Left renal pelvis (tissue), 4 donors: ENCODE measurements at regions not wholly inside any gene's neighbourhood (a gene's known extent, or its start where the extent isn't known, plus 50 kb on each side); places are given as distances from the start of the nearest gene placed in this dataset.
A peak's percentile ranks its signal among the peaks of the same experiment; 100 is the strongest.

Experiments used
- DNase-seq, 4 donors: peaks; one replicate each; pipeline ENCODE4 v3.0.0-alpha.2; 2013; ENCODE audit warnings: low read depth in 4 of 4, low spot score in 3 of 4

- peak in 1 of 4 donors; percentile 28 for DNase-seq
Observed at GRCh38 chr11:122523846-122524805, 131.4 kb upstream of the UBASH3B start.

- no peak for DNase-seq
Observed at GRCh38 chr11:122521626-122522025, 133.9 kb upstream of the UBASH3B start.

GRCh38 chr11:122517403-122518379 lies 137.8 kb upstream of the UBASH3B start:
- DNase-seq: no peak

DNA sequence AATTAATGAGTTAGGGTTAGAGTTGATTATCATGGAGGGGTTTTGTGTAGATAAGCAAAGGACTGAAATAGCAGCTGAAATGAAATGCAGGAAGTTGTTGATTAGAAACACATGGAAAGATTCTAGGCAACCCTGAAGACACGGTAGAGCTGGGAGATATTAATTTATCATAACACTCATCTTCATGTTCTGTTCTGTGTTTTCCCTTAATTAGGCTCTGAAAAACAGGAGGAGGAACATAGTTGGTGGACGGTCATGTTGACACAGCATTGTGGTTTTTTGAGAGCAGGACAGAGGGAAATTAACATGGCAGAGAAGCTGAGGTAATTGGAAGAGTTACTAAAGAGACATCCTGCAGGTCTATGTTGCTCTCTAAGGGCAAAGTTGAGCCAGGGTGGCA lies 138.8 kb upstream of the UBASH3B start:
- no peak for DNase-seq

DNA sequence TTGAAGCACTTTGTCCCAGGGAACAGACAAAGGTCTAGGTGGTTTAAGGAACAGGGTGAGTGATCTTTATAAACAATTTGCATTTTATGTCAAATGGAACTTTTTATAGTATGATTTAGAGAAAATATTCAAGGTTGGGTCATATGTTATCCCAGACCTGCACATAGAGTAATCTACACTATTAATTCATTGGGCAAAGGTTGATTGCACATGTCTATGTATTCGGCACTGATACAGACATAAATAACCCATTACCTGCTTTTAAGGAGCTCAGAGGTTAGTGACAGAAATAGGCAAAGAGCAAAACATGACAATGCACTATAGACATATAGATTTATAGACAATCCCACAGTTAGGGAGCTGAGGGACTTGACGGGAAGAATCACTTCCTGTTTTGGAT lies 141.5 kb upstream of the UBASH3B start:
- DNase-seq: no peak

GRCh38 chr11:122513328-122513727 lies 142.2 kb upstream of the UBASH3B start:
- no peak for DNase-seq

DNA sequence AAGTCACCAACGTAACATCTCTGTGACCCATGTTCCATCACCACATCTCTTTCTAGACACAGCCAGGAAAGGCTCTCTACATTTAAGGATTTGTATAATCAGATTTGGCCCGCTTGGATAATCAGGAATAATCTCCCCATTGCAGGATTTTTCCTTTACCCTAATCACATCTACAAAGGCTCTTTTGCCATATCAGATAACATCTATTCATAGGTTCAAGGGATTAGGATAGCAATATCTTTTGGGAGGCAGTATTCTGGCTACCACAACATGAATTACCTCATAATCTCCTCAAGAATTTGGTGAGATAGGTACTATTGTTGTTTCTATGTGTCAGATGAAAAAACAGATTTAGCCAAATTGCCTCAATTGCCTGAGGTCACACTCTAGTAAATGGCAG lies 142.8 kb upstream of the UBASH3B start:
- no peak for DNase-seq

GRCh38 chr11:122509899-122510298 lies 145.6 kb upstream of the UBASH3B start:
- no peak for DNase-seq

DNA sequence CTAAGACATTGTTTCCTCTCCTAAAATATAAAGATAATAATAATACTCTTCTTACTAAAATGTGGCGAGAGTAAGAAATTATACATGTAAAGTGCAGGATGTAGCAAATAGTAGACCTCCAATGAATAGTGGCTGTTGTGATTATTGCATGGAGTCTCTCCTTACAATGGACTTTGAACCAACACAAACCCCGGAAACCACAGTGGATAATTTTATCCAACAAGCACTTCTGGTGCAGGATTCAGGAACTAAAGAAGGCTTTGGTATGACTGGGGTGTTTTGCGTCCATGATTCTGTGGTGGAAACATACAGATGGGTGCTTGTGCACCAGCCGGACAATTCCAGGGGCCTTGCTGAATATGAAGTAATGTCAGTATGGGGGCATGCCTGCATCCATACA lies 146.4 kb upstream of the UBASH3B start:
- no peak for DNase-seq

DNA sequence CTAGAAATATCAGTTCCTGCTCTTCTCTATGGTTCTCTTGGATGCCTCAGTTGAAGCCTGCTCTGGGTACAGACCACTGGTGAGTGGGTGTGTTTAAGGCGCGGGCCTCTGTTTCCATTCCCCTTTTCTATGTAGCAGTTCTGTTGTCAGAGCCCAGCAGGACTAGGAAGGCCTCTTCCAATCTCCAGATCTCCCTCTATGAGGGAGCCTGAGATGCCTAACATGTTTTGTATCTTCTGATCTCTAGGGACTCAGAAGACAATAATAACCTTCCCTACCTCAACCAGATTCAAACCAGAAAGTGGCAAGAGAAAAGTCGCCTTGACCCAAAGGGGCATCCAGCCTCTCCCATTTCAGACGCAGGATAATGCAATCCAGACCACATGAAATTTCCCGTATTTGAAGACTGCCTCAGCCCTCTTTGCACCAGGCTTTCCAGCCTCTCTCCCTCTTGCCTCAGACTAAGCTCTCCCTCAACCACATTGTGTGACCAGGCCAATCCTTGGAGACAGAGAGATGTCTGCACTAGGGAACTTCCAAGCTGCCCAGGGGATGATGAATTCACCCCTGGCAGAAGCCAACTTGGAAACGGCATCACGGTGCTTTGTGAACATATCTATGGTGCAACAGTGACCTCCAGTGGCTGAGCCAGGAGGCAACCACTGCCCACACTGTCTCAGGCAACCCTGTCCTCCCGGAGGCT lies 150.1 kb upstream of the UBASH3B start:
- DNase-seq: peak; percentile 54 to 63 (median 58)

DNA sequence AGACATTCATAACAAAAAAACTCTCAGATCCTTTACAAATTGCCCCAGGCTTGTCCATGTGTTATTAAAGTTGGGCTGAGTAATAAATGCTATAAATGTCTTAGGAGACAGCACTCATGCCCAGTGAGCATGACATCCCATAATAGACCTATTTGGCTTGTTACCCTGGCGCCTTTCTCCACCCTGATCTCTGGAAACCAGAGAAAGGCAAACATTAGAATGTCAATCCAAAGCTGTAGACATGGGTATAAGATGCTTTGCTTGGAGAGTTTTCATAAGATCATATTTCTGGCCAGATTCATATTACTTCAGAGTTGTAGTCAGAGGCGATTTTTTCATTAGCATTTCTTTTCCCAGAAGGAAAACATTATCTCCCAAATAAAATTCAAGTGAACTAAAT lies 161.3 kb upstream of the UBASH3B start:
- DNase-seq: no peak

GRCh38 chr11:122491509-122491908 lies 164.0 kb upstream of the UBASH3B start:
- DNase-seq: no peak

DNA sequence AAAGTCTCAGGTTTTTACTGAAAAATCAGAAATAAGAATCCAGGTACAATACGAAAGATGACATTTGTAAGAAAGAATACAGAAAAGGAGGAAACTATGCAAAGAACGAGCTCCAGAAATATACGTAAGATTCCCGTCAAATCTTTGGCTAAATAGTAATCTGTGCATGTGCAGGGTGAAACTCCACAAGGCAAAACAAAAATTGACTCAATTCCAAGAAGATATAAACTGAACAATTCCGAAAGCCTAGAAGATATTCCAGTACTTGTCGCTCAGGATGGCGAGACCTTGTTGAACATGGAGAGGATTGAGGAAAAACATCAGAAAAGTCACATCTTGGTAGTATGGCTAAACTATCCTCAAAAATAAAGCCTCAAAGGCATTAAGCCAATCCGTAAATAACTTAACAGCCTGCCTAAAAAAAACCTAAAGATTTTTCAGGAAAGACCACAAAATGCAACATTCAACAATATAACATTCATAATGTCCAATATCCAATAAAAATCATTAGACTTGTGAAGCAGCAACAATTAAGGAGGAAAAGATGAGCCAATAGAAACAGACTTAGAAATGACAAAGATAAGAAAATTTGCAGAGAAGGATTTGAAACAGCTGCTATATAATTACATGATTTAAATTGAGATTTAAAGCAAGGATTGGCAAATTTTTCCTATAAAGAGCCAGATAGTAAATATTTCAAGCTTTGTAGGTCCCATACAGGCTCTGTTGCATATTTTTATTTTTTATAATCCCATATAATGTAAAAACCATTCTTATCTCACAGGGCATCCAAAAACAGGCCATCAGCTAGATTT lies 166.4 kb upstream of the UBASH3B start:
- DNase-seq: no peak

GRCh38 chr11:122487669-122488068 lies 167.9 kb upstream of the UBASH3B start:
- no peak for DNase-seq

GRCh38 chr11:122486793-122487495 lies 168.6 kb upstream of the UBASH3B start:
- DNase-seq: no peak

GRCh38 chr11:122478986-122479385 lies 176.5 kb upstream of the UBASH3B start:
- no peak for DNase-seq

- no peak for DNase-seq
Observed at GRCh38 chr11:122468965-122469364, 186.6 kb upstream of the UBASH3B start.

DNA sequence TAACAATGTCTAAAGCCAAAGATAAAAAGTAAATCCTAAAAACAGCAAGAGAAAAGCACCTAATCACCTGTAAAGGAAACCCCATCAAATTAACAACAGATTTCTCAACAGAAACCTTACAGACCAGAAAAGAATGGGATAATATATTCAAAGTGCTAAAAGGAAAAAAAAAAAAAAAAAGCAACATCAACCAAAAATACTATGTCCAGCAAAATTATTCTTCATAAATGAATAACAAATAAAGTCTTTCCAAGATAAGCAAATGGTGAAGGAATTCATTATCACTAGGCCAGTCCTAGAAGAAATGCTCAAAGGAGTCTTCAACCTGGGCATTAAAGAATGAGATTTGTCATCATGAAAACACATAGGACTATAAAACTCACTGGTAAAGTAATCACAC lies 192.0 kb upstream of the UBASH3B start:
- DNase-seq: no peak

DNA sequence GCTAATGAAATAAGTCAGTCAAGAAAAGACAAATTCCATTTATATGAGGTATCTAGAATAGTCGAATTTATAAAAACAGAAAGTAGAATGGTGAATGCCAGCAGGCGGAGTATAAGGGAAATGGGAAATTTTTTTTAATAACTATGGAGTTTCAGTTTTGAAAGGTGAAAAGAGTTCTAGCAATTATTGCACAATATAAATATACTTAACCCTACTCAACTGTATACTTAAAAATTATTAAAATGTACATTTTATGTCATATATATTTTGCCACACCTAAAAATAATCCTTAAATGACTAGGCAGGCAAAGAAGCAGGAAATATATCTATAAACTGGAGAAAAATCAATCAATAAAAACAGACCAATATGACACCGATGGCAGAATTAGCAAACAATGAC lies 196.5 kb upstream of the UBASH3B start:
- no peak for DNase-seq
